KMS-11 (cell line): ENCODE measurements at regions not wholly inside any gene's neighbourhood (a gene's known extent, or its start where the extent isn't known, plus 50 kb on each side); places are given as distances from the start of the nearest gene placed in this dataset.

ENCODE experiments used
- H2AFZ ChIP-seq: fragments of 200-600 bp; sonication (generic); 2 replicates; pipeline ENCODE4 v1.6.1; 2016; ENCODE audit warnings: antibody characterized with exemption, mixed run types, low read depth
- H3K27ac ChIP-seq: fragments of 200-600 bp; sonication (generic); 2 replicates; pipeline ENCODE4 v1.6.1; 2016; ENCODE audit warnings: mild to moderate bottlenecking, mixed run types
- H3K27me3 ChIP-seq: fragments of 200-600 bp; sonication (generic); 2 replicates; pipeline ENCODE4 v1.6.1; 2017; ENCODE audit warnings: mild to moderate bottlenecking, low read depth, mixed run types, moderate library complexity; ENCODE audit not compliant: insufficient read depth
- H3K36me3 ChIP-seq: fragments of 200-600 bp; sonication (generic); 2 replicates; pipeline ENCODE4 v1.6.1; 2017; ENCODE audit warnings: mild to moderate bottlenecking, mixed run types; ENCODE audit not compliant: insufficient read depth
- H3K4me1 ChIP-seq: fragments of 200-600 bp; sonication (generic); 2 replicates; pipeline ENCODE4 v1.6.1; 2016; ENCODE audit warnings: mild to moderate bottlenecking, low read depth, mixed run types; ENCODE audit not compliant: poor library complexity, severe bottlenecking
- H3K4me2 ChIP-seq: fragments of 200-600 bp; sonication (generic); 2 replicates; pipeline ENCODE4 v1.7.0; 2016; ENCODE audit warnings: mild to moderate bottlenecking, mixed run types
- H3K4me3 ChIP-seq: fragments of 200-600 bp; sonication (generic); IDR thresholded peaks from 2 replicates; pipeline ENCODE4 v1.6.1; 2017; ENCODE audit warnings: low read depth, low read length, mixed read lengths; ENCODE audit not compliant: insufficient read depth
- H3K79me2 ChIP-seq: fragments of 200-600 bp; sonication (generic); 2 replicates; pipeline ENCODE4 v1.6.1; 2016; ENCODE audit warnings: low read depth, mixed run types; ENCODE audit not compliant: insufficient read depth
- H3K9ac ChIP-seq: fragments of 200-600 bp; sonication (generic); 2 replicates; pipeline ENCODE4 v1.6.1; 2016; ENCODE audit warnings: mild to moderate bottlenecking, mixed run types
- H4K20me1 ChIP-seq: fragments of 200-600 bp; sonication (generic); 2 replicates; pipeline ENCODE4 v1.6.1; 2016; ENCODE audit warnings: mild to moderate bottlenecking, mixed run types; ENCODE audit not compliant: insufficient read depth
- CTCF ChIP-seq: fragments of 200-600 bp; sonication (generic); conservative IDR thresholded peaks from 2 replicates; pipeline ENCODE4 v1.6.1; 2017; ENCODE audit warnings: low read depth, mild to moderate bottlenecking, antibody characterized with exemption, low read length, moderate library complexity, mixed read lengths

- no peak overlapping the region for H3K4me2 ChIP-seq
- H3K27ac ChIP-seq = no peak overlapping the region
- no peaks in the 10 kb centered on the region for H3K27me3 ChIP-seq
- no peak overlapping the region for H3K4me3 ChIP-seq
- no peaks in the 10 kb centered on the region for H3K79me2 ChIP-seq
- no peak for TF ChIP-seq CTCF
- H3K36me3 ChIP-seq = no peaks in the 10 kb centered on the region
- no peak overlapping the region for H3K9ac ChIP-seq
- H2AFZ ChIP-seq = no peak overlapping the region
- H4K20me1 ChIP-seq = no peaks in the 10 kb centered on the region
- no peaks in the 10 kb centered on the region for H3K4me1 ChIP-seq
Measured at GRCh38 chr5:121029536-121030245, 565.6 kb downstream of the PRR16 start.

GRCh38 chr5:121031491-121031890, 567.4 kb downstream of the PRR16 start:
- H3K4me2 ChIP-seq = no peak overlapping the region
- TF ChIP-seq CTCF = no peak
- H3K4me1 ChIP-seq = no peaks in the 10 kb centered on the region
- H4K20me1 ChIP-seq = no peaks in the 10 kb centered on the region
- H3K79me2 ChIP-seq = no peaks in the 10 kb centered on the region
- H3K27me3 ChIP-seq = no peaks in the 10 kb centered on the region
- H3K9ac ChIP-seq = no peak overlapping the region
- no peaks in the 10 kb centered on the region for H3K36me3 ChIP-seq
- no peak overlapping the region for H3K4me3 ChIP-seq
- no peak overlapping the region for H2AFZ ChIP-seq
- H3K27ac ChIP-seq = no peak overlapping the region

- Histone ChIP-seq H3K4me1 (no peaks in the 10 kb centered on the region), H3K27ac (no peak overlapping the region), H3K27me3 (no peaks in the 10 kb centered on the region), H3K36me3 (no peaks in the 10 kb centered on the region), H2AFZ (no peak overlapping the region), H3K9ac (no peak overlapping the region), H3K4me3 (no peak overlapping the region), H3K4me2 (no peak overlapping the region), H4K20me1 (no peaks in the 10 kb centered on the region), H3K79me2 (no peaks in the 10 kb centered on the region)
- no peak for TF ChIP-seq CTCF
Measured at GRCh38 chr5:121033334-121033733, 569.2 kb downstream of the PRR16 start.

- TF ChIP-seq CTCF = no peak
- Histone ChIP-seq H3K4me2 (no peak overlapping the region), H3K4me1 (no peaks in the 10 kb centered on the region), H3K27me3 (no peaks in the 10 kb centered on the region), H3K4me3 (no peak overlapping the region), H3K9ac (no peak overlapping the region), H2AFZ (no peak overlapping the region), H3K27ac (no peak overlapping the region), H3K79me2 (no peaks in the 10 kb centered on the region), H4K20me1 (no peaks in the 10 kb centered on the region), H3K36me3 (no peaks in the 10 kb centered on the region)
Measured at GRCh38 chr5:121038438-121038837, 574.3 kb downstream of the PRR16 start.
